ENCODE measurements at regions not wholly inside any gene's neighbourhood (a gene's known extent, or its start where the extent isn't known, plus 50 kb on each side); places are given as distances from the start of the nearest gene placed in this dataset.

- no peaks in the 10 kb centered on the region for H3K36me3 ChIP-seq
- no peak overlapping the region for H3K27ac ChIP-seq
- intact Hi-C loops (cut with DNase I), result loop anchor here (10.0 kb wide), 1 partner anchor 1089 kb away; no protein-coding TSS in a partner anchor
- 72 to 84% methylated on average over 3 of the region's 3 CpGs for WGBS, 2 donors
- no peaks in the 10 kb centered on the region for H3K9me3 ChIP-seq
- DNase-seq, result no peak
- H3K4me3 ChIP-seq (replicated peaks in 1 of 3), result no peak overlapping the region
- no peak for TF ChIP-seq CTCF (IDR thresholded peaks at IDR 0.05)
- TF ChIP-seq POLR2A (IDR thresholded peaks at IDR 0.05), result no peak
- H3K27me3 ChIP-seq, result no peaks in the 10 kb centered on the region
- no peaks in the 10 kb centered on the region for H3K4me1 ChIP-seq
These were observed 226.9 kb downstream of the SETD4 start for GRCh38 chr21:35833388-35833787.

- Histone ChIP-seq H3K36me3 (no peaks in the 10 kb centered on the region), H3K4me1 (no peaks in the 10 kb centered on the region), H3K9me3 (no peaks in the 10 kb centered on the region), H3K4me3 (replicated peaks in 1 of 3) (no peak overlapping the region), H3K27me3 (no peaks in the 10 kb centered on the region), H3K27ac (no peak overlapping the region)
- intact Hi-C loops (cut with DNase I), result loop anchor here (10.0 kb wide), 1 partner anchor 1086 kb away; no protein-coding TSS in a partner anchor
- TF ChIP-seq CTCF (IDR thresholded peaks at IDR 0.05) (no peak), POLR2A (IDR thresholded peaks at IDR 0.05) (no peak)
- WGBS, 2 donors, result 88 to 92% methylated on average over 6 of the region's 6 CpGs
- DNase-seq, result no peak
These were observed 229.1 kb downstream of the SETD4 start for GRCh38 chr21:35831230-35831629.

GRCh38 chr21:35829067-35829466, 231.3 kb downstream of the SETD4 start:
- Histone ChIP-seq H3K9me3 (no peaks in the 10 kb centered on the region), H3K36me3 (no peaks in the 10 kb centered on the region), H3K4me3 (replicated peaks in 1 of 3) (no peak overlapping the region), H3K27me3 (no peaks in the 10 kb centered on the region), H3K4me1 (no peaks in the 10 kb centered on the region), H3K27ac (no peak overlapping the region)
- intact Hi-C loops (cut with DNase I), result no loop called here
- peak; percentile 6 to 10 for DNase-seq
- no peak for TF ChIP-seq POLR2A (IDR thresholded peaks at IDR 0.05)
- no peak for TF ChIP-seq CTCF (IDR thresholded peaks at IDR 0.05)
- WGBS, 2 donors, result 16 to 22% methylated on average over 5 of the region's 5 CpGs

- Histone ChIP-seq H3K36me3 (no peaks in the 10 kb centered on the region), H3K27me3 (no peaks in the 10 kb centered on the region), H3K27ac (no peak overlapping the region), H3K9me3 (no peaks in the 10 kb centered on the region), H3K4me3 (replicated peaks in 1 of 3) (no peak overlapping the region), H3K4me1 (no peaks in the 10 kb centered on the region)
- intact Hi-C loops (cut with DNase I), result no loop called here
- TF ChIP-seq POLR2A (IDR thresholded peaks at IDR 0.05), result no peak
- no peak for TF ChIP-seq CTCF (IDR thresholded peaks at IDR 0.05)
- no peak for DNase-seq
- WGBS, 2 donors, result 93 to 100% methylated on average over 4 of the region's 4 CpGs
These were observed 232.2 kb downstream of the SETD4 start for GRCh38 chr21:35828161-35828560.

GRCh38 chr21:35827004-35827403, 233.3 kb downstream of the SETD4 start:
- Histone ChIP-seq H3K4me3 (replicated peaks in 1 of 3) (no peak overlapping the region), H3K27ac (no peak overlapping the region), H3K27me3 (no peaks in the 10 kb centered on the region), H3K4me1 (no peaks in the 10 kb centered on the region), H3K36me3 (no peaks in the 10 kb centered on the region), H3K9me3 (no peaks in the 10 kb centered on the region)
- intact Hi-C loops (cut with DNase I), result no loop called here
- WGBS, 2 donors, result 96 to 100% methylated on average over 1 of the region's 1 CpG
- TF ChIP-seq CTCF (IDR thresholded peaks at IDR 0.05) (no peak), POLR2A (IDR thresholded peaks at IDR 0.05) (no peak)
- no peak for DNase-seq

Measured in thyroid gland (tissue), 4 donors.